ENCODE measurements at regions not wholly inside any gene's neighbourhood (a gene's known extent, or its start where the extent isn't known, plus 50 kb on each side); places are given as distances from the start of the nearest gene placed in this dataset.

- Histone ChIP-seq H3K4me2 (no peak overlapping the region), H3K4me1 (ENCODE audit: insufficient read depth) (peaks cover 43% of the 10 kb centered on the region), H3K79me2 (replicated peaks; ENCODE audit: insufficient read depth) (peaks cover 2% of the 10 kb centered on the region; the same call in 1 of the 2 replicates), H4K20me1 (replicated peaks; ENCODE audit: insufficient read depth) (no peaks in the 10 kb centered on the region), H2AFZ (no peak overlapping the region), H3K4me3 (no peak overlapping the region), H3K27ac (ENCODE audit: low read depth) (no peak overlapping the region), H3K36me3 (ENCODE audit: insufficient read depth) (no peaks in the 10 kb centered on the region), H3F3A (replicated peaks; ENCODE audit: low read depth) (no peaks in the 10 kb centered on the region), H3K9me2 (ENCODE audit: insufficient read depth) (no peaks in the 10 kb centered on the region), H3K27me3 (ENCODE audit: insufficient read depth) (no peaks in the 10 kb centered on the region)
- Mint-ChIP-seq H3K36me3 (ENCODE audit: low read depth) (no peaks in the 10 kb centered on the region), H3K4me1 (peaks cover 34% of the 10 kb centered on the region), H3K9me3 (no peaks in the 10 kb centered on the region), H3K27ac (no peak overlapping the region), H3K27me3 (ENCODE audit: insufficient read depth, low read depth, poor library complexity) (peaks cover 3% of the 10 kb centered on the region), H3K4me3 (no peak overlapping the region)
- no peak for DNase-seq (ENCODE audit: low spot score)
- ATAC-seq: no peak
- TF ChIP-seq EZH2phosphoT487 (IDR thresholded peaks at IDR 0.05; ENCODE audit: unreplicated experiment) (no peak), POLR2AphosphoS5 (IDR thresholded peaks at IDR 0.05; ENCODE audit: low read depth) (no peak), ZNF114 (CRISPR knock-in tag; IDR thresholded peaks at IDR 0.05) (no peak), STAT1 (IDR thresholded peaks at IDR 0.05; ENCODE audit: unreplicated experiment) (no peak), ETS1 (IDR thresholded peaks at IDR 0.05) (no peak), EZH2 (IDR thresholded peaks at IDR 0.05; ENCODE audit: low read depth, unreplicated experiment) (no peak), REST (IDR thresholded peaks at IDR 0.05; ENCODE audit: unreplicated experiment) (no peak), CTCF (conservative IDR thresholded peaks at IDR 0.05; ENCODE audit: low read depth in 2 of 2) (no peak), JUNB (IDR thresholded peaks at IDR 0.05; ENCODE audit: unreplicated experiment) (no peak), ZNF462 (CRISPR knock-in tag; IDR thresholded peaks at IDR 0.05) (no peak), ZNF331 (CRISPR knock-in tag; IDR thresholded peaks at IDR 0.05; ENCODE audit: low read depth) (no peak), CREB1 (CRISPR knock-in tag; IDR thresholded peaks at IDR 0.05; ENCODE audit: low read depth) (no peak), NANOG (IDR thresholded peaks at IDR 0.05; ENCODE audit: borderline replicate concordance) (no peak)
Measured at GRCh38 chr3:159789742-159790635, 198.6 kb upstream of the IL12A start.
